T-helper 2 cell treated with Interferon-gamma antibody and Interleukin-4, amounts not matched to agents 5 μg/mL and 100 μg/mL, for 36 hours (primary cell): ENCODE measurements at regions not wholly inside any gene's neighbourhood (a gene's known extent, or its start where the extent isn't known, plus 50 kb on each side); places are given as distances from the start of the nearest gene placed in this dataset.

Experiments used
- DNase-seq: peaks from one replicate; pipeline ENCODE4 v3.0.0; 2021; ENCODE audit warnings: low spot score
- H3K27ac Mint-ChIP-seq: one replicate; pipeline ENCODE4 v1.8.0; 2021; ENCODE audit warnings: mild to moderate bottlenecking, mixed read lengths
- H3K27me3 Mint-ChIP-seq: one replicate; pipeline ENCODE4 v1.8.0; 2021; ENCODE audit warnings: low read depth, mixed read lengths
- H3K36me3 Mint-ChIP-seq: one replicate; pipeline ENCODE4 v1.8.0; 2021; ENCODE audit warnings: low read depth, mixed read lengths
- H3K4me1 Mint-ChIP-seq: one replicate; pipeline ENCODE4 v1.8.0; 2021; ENCODE audit warnings: low read depth, mixed read lengths
- H3K4me3 Mint-ChIP-seq: one replicate; pipeline ENCODE4 v1.8.0; 2022; ENCODE audit warnings: mild to moderate bottlenecking, moderate library complexity, mixed read lengths
- H3K9me3 Mint-ChIP-seq: one replicate; pipeline ENCODE4 v1.8.0; 2021; ENCODE audit warnings: mixed read lengths

DNA sequence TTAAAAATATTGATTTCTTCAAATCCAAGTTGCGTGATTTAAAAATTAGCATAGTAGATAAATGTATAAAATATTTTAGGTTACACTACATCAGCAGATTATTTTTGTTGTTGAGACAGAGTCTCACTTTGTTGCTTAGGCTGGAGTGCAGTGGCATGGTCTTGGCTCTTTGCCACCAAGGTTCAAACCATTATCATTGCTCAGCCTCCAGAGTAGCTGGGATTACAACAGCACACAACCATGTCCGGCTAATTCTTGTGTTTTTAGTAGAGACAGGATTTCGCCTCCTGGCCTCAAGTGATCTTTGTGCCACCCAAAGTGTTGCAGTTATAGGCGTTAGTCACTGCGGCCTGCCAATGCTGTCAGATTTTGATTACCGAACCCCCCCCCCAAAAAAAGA, 1390.5 kb upstream of the TENM3 start:
- Mint-ChIP-seq H3K4me1 (no peaks in the 10 kb centered on the region), H3K27me3 (no peaks in the 10 kb centered on the region), H3K36me3 (no peaks in the 10 kb centered on the region), H3K4me3 (no peak overlapping the region), H3K9me3 (no peaks in the 10 kb centered on the region), H3K27ac (no peak overlapping the region)
- DNase-seq, result no peak

DNA sequence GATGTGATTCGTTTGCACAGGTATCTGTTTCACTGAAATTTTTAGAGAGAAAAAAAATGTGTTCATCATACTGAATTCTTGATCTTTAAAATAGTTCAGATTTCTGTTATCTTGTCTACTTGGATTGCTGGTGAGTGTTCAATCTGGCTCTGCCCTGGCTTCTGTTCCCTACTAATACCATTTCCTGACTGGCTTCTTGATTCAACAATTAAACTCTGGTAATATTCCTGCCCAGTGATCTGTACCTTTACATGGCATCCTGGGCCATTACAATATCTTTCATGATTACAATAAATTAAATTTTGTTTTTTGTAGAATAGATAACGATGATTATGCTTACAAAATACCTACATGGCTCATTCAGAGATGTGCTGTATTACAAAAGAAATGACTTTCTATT, 1388.0 kb upstream of the TENM3 start:
- H3K4me1 Mint-ChIP-seq, result no peaks in the 10 kb centered on the region
- no peaks in the 10 kb centered on the region for H3K27me3 Mint-ChIP-seq
- peaks cover 6% of the 10 kb centered on the region for H3K9me3 Mint-ChIP-seq
- H3K27ac Mint-ChIP-seq, result no peak overlapping the region
- H3K4me3 Mint-ChIP-seq, result no peak overlapping the region
- no peak for DNase-seq
- H3K36me3 Mint-ChIP-seq, result no peaks in the 10 kb centered on the region

DNA sequence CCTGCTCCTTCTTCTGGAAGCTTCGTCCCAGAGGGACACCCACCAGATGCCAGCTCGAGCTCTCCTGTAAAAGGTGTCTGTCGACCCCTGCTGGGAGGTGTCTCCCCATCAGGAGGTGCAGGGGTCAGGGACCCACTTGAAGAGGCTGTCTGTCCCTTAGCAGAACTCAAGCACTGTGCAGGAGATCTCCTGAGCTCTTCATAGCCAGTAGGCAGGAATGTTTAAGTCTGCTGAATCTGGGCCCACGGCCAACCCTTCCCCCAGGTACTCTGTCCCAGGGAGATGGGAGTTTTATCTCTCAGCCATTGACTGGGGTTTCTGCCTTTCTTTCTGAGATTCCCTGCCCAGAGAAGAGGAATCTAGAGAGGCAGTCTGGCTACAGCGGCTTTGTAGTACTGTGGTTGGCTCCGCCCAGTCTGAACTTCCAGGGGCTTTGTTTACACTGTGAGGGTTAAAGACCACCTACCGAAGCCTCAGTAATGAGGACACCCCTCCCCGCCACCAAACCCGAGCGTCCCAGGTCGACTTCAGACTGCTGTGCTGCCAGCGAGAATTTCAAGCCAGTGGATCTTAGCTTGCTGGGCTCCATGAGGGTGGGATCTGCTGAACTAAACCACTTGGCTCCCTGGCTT, 1383.0 kb upstream of the TENM3 start:
- Mint-ChIP-seq H3K27me3 (no peaks in the 10 kb centered on the region), H3K9me3 (peaks cover 32% of the 10 kb centered on the region), H3K36me3 (no peaks in the 10 kb centered on the region), H3K27ac (no peak overlapping the region), H3K4me1 (no peaks in the 10 kb centered on the region), H3K4me3 (no peak overlapping the region)
- DNase-seq, result no peak

DNA sequence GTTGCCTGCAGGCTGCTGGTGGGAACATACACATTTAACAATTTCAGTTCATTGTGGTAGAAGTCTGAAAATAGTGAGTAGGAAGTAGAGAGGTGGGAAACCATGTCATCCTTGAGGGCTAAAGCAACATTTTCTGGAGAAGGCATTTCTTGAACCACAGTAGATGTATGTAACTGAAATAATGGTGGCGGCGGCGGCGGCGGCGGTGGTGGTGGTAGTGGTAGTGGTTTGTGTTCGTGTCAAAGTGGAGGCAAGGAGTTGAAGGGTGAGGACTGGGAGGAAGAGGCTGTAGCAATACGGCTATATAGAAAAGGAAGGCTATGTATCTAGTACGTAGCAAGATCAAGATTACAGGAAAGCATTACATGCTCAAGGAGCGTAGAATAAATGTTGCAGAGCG, 1381.6 kb upstream of the TENM3 start:
- Mint-ChIP-seq H3K9me3 (peaks cover 32% of the 10 kb centered on the region), H3K27me3 (no peaks in the 10 kb centered on the region), H3K36me3 (no peaks in the 10 kb centered on the region), H3K27ac (no peak overlapping the region), H3K4me3 (no peak overlapping the region), H3K4me1 (no peaks in the 10 kb centered on the region)
- DNase-seq, result no peak

DNA sequence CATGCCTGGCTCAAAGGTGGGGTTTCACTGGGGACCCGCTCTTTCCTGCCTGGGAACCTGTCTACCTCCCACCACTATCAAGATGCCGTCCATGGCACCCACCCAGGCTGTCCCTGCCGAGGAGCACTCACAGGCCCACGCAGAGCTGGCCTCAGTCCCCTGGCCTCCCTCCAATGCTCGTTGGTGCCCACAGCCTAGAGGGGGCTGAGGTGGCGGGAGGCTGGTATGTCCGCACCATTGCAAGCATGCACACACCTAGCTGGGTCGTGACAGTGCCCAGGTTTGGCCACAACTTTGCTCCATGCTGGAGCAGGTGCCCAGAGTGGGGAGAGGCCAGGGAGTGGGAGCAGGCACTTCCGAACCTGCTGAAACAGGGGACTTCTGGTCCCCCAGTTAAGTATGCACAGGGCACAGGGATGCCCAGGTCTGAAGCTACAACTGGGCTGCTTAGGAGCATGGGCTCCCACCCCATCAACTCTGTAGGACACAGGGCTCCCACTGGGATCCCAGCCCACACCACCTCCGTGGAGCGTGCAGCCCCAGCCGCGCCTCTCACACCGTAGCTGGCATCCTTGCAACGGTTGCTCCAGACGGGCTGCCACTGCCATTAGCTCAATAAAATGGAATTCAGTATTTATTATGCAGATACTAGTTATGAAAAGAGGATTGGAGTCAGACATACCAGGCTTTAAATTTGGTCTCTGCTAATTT, 1376.1 kb upstream of the TENM3 start:
- Mint-ChIP-seq H3K27me3 (no peaks in the 10 kb centered on the region), H3K4me1 (no peaks in the 10 kb centered on the region), H3K36me3 (no peaks in the 10 kb centered on the region), H3K4me3 (no peak overlapping the region), H3K9me3 (peaks cover 15% of the 10 kb centered on the region), H3K27ac (no peak overlapping the region)
- DNase-seq, result no peak

DNA sequence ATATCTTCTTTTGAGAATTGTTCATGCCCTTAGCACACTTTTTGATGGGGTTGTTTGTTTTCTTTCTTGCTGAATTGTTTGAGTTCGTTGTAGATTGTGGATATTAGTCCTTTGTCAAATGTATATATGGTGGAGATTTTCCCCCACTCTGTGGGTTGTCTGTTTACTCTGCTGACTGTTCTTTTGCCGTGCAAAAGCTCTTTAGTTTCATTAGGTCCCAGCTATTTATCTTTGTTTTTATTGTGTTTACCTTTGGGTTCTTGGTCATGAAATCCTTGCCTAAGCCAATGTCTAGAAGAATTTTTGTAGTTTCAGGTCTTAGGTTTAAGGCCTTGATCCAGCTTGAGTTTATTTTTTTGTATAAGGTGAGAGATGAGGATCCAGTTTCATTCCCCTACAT, 1372.6 kb upstream of the TENM3 start:
- no peaks in the 10 kb centered on the region for H3K4me1 Mint-ChIP-seq
- no peak overlapping the region for H3K4me3 Mint-ChIP-seq
- no peak overlapping the region for H3K27ac Mint-ChIP-seq
- peaks cover 21% of the 10 kb centered on the region for H3K9me3 Mint-ChIP-seq
- no peaks in the 10 kb centered on the region for H3K36me3 Mint-ChIP-seq
- DNase-seq, result no peak
- no peaks in the 10 kb centered on the region for H3K27me3 Mint-ChIP-seq

DNA sequence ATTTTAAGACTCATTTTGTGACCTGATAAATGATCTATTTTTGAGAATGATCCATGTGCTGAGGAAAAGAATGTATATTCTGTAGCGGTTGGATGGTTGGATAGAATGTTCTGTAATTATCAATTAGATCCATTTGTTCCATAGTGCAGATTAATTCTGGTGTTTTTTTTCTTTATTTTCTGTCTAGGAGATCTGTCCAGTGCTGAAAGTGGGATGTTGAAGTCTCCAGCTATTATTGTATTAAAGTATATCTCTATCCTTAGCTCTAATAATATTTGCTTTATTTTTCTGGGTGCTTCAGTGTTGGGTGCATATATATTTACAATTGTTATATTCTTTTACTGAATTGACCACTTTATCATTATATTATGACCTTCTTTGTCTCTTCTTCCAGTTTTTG, 1344.9 kb upstream of the TENM3 start:
- Mint-ChIP-seq H3K36me3 (no peaks in the 10 kb centered on the region), H3K4me3 (no peak overlapping the region), H3K9me3 (peaks cover 22% of the 10 kb centered on the region), H3K27ac (no peak overlapping the region), H3K4me1 (no peaks in the 10 kb centered on the region), H3K27me3 (no peaks in the 10 kb centered on the region)
- DNase-seq, result no peak

DNA sequence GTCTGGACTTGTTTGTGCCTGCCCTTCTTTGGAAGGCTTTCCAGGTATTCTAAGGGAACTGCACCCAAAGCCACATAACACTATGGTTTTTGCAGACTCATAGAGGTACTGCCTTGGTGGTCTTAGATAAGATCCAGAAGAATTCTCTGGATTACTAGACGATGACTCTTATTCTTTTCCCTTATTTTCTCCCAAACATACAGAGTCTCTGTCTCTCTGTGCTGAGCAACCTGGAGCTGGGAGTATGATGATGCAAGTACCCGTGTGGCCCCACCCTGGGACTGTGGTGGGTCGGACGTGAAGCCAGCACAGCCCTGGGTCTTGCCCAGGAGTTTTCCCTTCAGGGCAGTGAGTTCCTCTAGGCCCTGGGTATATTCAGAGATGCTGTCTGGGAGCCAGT, 1342.4 kb upstream of the TENM3 start:
- no peaks in the 10 kb centered on the region for H3K36me3 Mint-ChIP-seq
- no peaks in the 10 kb centered on the region for H3K27me3 Mint-ChIP-seq
- no peaks in the 10 kb centered on the region for H3K4me1 Mint-ChIP-seq
- no peak for DNase-seq
- H3K4me3 Mint-ChIP-seq, result no peak overlapping the region
- H3K9me3 Mint-ChIP-seq, result peaks cover 19% of the 10 kb centered on the region
- no peak overlapping the region for H3K27ac Mint-ChIP-seq

DNA sequence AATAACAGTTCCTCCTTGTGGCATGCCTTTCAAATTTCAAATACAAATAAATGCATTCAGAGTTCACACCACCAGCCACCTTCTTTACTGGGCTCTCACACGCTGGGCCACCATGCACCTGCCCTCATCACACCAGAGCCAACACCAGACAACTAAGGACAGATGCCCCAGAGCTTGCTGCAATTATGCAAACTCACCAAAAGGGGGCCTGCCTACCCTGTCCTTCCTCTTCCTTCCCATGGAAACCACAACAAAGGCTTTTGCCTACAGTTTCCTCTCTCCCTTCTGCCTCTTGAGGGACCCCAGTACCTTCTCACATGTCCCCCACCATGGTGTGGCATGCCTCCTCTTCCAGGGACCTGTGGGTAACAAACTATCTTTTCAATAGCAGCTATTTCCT, 1333.9 kb upstream of the TENM3 start:
- no peak overlapping the region for H3K4me3 Mint-ChIP-seq
- H3K27ac Mint-ChIP-seq, result no peak overlapping the region
- peaks cover 8% of the 10 kb centered on the region for H3K9me3 Mint-ChIP-seq
- no peaks in the 10 kb centered on the region for H3K4me1 Mint-ChIP-seq
- H3K27me3 Mint-ChIP-seq, result no peaks in the 10 kb centered on the region
- H3K36me3 Mint-ChIP-seq, result no peaks in the 10 kb centered on the region
- no peak for DNase-seq

DNA sequence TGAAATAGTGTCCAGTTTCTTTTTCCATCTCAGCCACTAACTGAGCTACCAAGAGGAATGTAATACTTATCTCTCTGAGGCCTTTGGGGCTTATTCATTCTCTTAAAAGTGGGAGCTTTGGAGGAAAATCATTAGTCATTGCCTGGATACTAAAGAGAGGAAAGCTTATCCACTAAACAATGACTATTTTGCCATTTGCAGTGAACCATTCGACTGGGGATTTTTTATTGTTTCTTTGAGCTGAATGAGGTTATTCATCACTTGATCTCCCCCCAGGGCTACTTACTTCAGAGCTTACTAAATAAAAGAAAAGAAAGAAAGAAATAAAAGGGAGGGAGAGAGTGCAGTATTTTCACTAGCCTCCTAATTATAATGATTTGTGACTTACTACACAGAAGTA, 1329.5 kb upstream of the TENM3 start:
- no peak for DNase-seq
- no peaks in the 10 kb centered on the region for H3K36me3 Mint-ChIP-seq
- no peak overlapping the region for H3K4me3 Mint-ChIP-seq
- H3K27ac Mint-ChIP-seq, result no peak overlapping the region
- H3K9me3 Mint-ChIP-seq, result peaks cover 8% of the 10 kb centered on the region
- H3K27me3 Mint-ChIP-seq, result no peaks in the 10 kb centered on the region
- no peaks in the 10 kb centered on the region for H3K4me1 Mint-ChIP-seq

DNA sequence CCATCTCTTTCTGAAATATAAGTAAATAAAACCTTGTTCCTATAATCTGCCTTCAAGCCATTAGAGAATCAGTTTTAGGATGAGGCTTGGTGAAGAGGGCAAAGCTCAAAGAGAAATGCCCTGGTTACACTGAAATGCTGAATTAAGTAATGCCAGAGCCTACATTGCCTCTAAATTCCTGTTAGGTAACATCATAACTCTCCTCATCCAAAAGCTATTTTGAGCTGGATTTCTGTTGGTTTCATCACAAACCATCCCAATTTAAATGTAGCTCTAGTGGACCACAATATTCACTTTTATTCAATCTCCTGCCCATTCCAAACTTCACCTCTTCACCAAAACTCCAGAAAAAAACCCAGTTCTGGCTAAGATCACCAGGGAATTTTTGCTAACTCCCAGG, 1319.7 kb upstream of the TENM3 start:
- no peaks in the 10 kb centered on the region for H3K36me3 Mint-ChIP-seq
- DNase-seq, result no peak
- no peak overlapping the region for H3K27ac Mint-ChIP-seq
- H3K27me3 Mint-ChIP-seq, result no peaks in the 10 kb centered on the region
- no peaks in the 10 kb centered on the region for H3K4me1 Mint-ChIP-seq
- H3K9me3 Mint-ChIP-seq, result no peaks in the 10 kb centered on the region
- no peak overlapping the region for H3K4me3 Mint-ChIP-seq

DNA sequence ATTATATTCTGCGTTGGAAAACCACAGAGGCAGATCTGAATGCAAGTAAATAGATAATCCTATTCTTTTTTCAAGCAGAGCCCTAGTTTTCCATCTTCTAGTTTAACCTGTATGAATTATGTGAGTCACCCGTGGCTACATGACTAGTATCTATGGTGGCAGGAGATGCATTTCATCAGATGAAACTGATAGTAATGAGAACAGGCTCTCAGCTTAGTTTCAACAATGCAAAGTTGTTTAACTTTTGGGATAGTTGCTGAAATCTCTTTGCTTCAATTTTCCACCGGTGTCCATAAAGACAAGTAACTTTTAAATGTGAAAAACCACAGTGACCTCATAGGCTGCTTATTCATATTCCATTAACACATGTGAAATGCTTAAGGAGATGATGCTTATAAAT, 1317.4 kb upstream of the TENM3 start:
- Mint-ChIP-seq H3K4me3 (no peak overlapping the region), H3K27me3 (no peaks in the 10 kb centered on the region), H3K4me1 (no peaks in the 10 kb centered on the region), H3K9me3 (no peaks in the 10 kb centered on the region), H3K36me3 (no peaks in the 10 kb centered on the region), H3K27ac (no peak overlapping the region)
- no peak for DNase-seq

DNA sequence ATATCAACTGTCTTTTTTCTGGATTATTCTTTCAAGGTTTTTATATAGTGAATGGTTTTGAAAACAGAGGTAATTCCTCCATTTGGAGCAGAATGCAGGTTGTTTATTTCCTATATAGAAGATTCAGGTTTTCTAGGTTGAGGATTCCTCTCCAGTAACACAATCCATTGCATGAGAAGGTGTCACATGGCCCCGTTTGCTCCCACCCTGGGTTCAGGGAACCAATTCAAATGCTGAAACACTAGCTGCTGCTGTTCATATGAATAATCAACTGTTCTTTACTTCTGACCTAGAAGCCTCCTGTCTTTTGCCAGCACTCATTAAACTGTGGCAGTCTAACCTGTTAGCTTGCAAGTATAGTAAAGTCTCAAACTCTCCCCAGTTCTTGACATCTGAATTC, 1316.9 kb upstream of the TENM3 start:
- H3K36me3 Mint-ChIP-seq, result no peaks in the 10 kb centered on the region
- H3K4me1 Mint-ChIP-seq, result no peaks in the 10 kb centered on the region
- no peaks in the 10 kb centered on the region for H3K27me3 Mint-ChIP-seq
- H3K9me3 Mint-ChIP-seq, result no peaks in the 10 kb centered on the region
- no peak for DNase-seq
- H3K27ac Mint-ChIP-seq, result no peak overlapping the region
- no peak overlapping the region for H3K4me3 Mint-ChIP-seq

DNA sequence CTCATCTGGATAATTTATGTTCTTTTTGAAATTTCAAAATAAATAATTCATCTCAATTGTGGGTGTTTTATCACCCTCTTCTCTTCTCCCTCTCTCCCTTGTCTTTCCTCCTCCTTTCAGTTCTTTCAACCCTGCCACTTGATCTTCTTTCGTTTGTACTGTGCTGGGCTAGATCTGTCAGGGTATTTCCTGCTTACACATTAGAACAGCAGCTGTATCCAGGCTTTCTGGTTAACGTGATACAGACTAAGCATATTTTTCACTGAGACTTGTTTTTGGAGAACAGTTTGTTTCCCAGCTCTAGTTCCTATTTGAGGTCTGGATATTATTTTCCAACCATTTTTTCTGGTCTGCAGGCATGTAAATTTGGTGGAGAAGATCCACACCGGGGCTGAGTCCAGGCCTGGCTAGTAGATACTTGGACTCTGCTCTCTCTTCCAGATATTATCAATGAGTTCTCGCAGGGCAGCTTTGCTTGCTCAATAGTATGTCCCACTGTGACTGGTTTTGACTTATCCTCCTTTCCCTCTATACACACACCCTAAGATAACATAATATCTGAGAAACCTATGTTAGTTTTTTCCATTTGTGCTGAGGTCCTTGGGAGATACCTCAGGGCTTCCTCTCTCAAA, 1310.7 kb upstream of the TENM3 start:
- no peaks in the 10 kb centered on the region for H3K36me3 Mint-ChIP-seq
- no peak overlapping the region for H3K4me3 Mint-ChIP-seq
- no peak for DNase-seq
- no peaks in the 10 kb centered on the region for H3K27me3 Mint-ChIP-seq
- H3K4me1 Mint-ChIP-seq, result no peaks in the 10 kb centered on the region
- H3K9me3 Mint-ChIP-seq, result peaks cover 3% of the 10 kb centered on the region
- no peak overlapping the region for H3K27ac Mint-ChIP-seq

DNA sequence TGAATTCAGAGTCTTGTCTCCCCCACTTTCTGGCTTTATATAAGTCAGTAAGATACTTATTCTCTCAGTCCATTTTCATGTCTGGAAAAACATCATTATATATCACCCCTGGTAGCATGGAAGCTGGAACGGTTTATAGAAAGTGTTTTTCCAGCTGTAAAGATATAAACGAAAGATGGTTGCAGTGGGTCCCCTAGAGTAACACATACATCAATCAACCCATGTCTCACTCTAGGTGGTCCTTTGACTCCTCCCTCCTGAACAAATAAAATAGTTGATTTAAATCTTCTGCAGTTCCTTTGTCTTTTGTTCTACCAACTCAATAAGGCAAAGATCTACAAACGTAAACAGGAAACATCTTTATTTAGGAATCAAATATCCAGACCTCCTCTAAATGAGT, 1306.1 kb upstream of the TENM3 start:
- H3K4me3 Mint-ChIP-seq, result no peak overlapping the region
- H3K27me3 Mint-ChIP-seq, result no peaks in the 10 kb centered on the region
- DNase-seq, result no peak
- no peaks in the 10 kb centered on the region for H3K4me1 Mint-ChIP-seq
- no peak overlapping the region for H3K27ac Mint-ChIP-seq
- H3K36me3 Mint-ChIP-seq, result no peaks in the 10 kb centered on the region
- peaks cover 3% of the 10 kb centered on the region for H3K9me3 Mint-ChIP-seq
